HepG2 (cell line): ENCODE measurements at regions not wholly inside any gene's neighbourhood (a gene's known extent, or its start where the extent isn't known, plus 50 kb on each side); places are given as distances from the start of the nearest gene placed in this dataset.

ENCODE experiments used
- ATAC-seq: fragments of 200-7000 bp; cut with Tn5 transposase; 3 replicates; pipeline ENCODE4 v1.9.1; 2020; ENCODE audit warnings: mild to moderate bottlenecking, moderate library complexity
- BruUV-seq: library from RNA; stranded (reverse); fragments of 400-500 nt; replicated peaks from 2 replicates; lab custom pipeline; 2021; lab: Mats Ljungman, UMichigan
- CTCF ChIA-PET: fragments of 300-600 bp; formaldehyde crosslinking; extraction: SDS; loops from one replicate; lab custom pipeline; 2021; ENCODE audit warnings: low total read pairs, inconsistent platforms, low intra/inter-chr PET ratio; lab: Yijun Ruan, JAX
- POLR2A ChIA-PET: fragments of 350-600 bp; sonication (Branson Sonifier 250); formaldehyde crosslinking; loops from one replicate; lab custom pipeline; 2020; ENCODE audit warnings: antibody characterized with exemption, inconsistent platforms; lab: Yijun Ruan, JAX
- DNase-seq: peaks from one replicate; pipeline ENCODE4 v3.0.0-alpha.2; 2015; ENCODE audit warnings: low spot score
- FAIRE-seq: peaks from 3 replicates; lab custom pipeline; 2011; peaks lifted over from hg19 to GRCh38; lab: Jason Lieb, UNC
- H2AFZ ChIP-seq: one replicate; pipeline ENCODE4 v1.6.1; 2011; ENCODE audit warnings: low read length, inconsistent platforms
- H3K27ac ChIP-seq: fragments of 300-600 bp; 3 replicates; pipeline ENCODE4 v1.8.0; 2011; ENCODE audit warnings: mixed run types, mild to moderate bottlenecking, mixed read lengths, low read length, inconsistent platforms; ENCODE audit not compliant: insufficient read depth; ENCODE audit errors: extremely low read length
- H3K27me3 ChIP-seq, 2 experiments: fragments of 200-600 bp in 1 of 2; 2 replicates in 1 of 2; 3 replicates in 1 of 2; pipeline versions ENCODE4 v1.6.0 to v1.8.0; 2011; ENCODE audit warnings: low read length in 2 of 2, mild to moderate bottlenecking in 2 of 2, moderate library complexity in 2 of 2, inconsistent platforms in 1 of 2; ENCODE audit not compliant: insufficient read depth in 2 of 2, control insufficient read depth in 1 of 2
- H3K36me3 ChIP-seq, 2 experiments: fragments of 200-600 bp in 1 of 2; replicated peaks in 1 of 2; 2 replicates in 1 of 2; 3 replicates in 1 of 2; pipeline versions ENCODE4 v1.5.1 to v1.8.0; 2011; ENCODE audit warnings: low read length in 2 of 2, inconsistent platforms in 1 of 2; ENCODE audit not compliant: insufficient read depth in 2 of 2, control insufficient read depth in 1 of 2
- H3K4me1 ChIP-seq: 2 replicates; pipeline ENCODE4 v1.5.1; 2012; ENCODE audit warnings: low read length, inconsistent platforms; ENCODE audit not compliant: insufficient read depth
- H3K4me2 ChIP-seq: 2 replicates; pipeline ENCODE4 v1.6.0; 2011; ENCODE audit warnings: low read depth, low read length, inconsistent platforms
- H3K4me3 ChIP-seq, 3 experiments: fragments of 200-600 bp in 1 of 3; sonication (generic), shearing (Covaris generic) in 1 of 3; replicated peaks in 1 of 3; 2 replicates each; pipeline ENCODE4 v1.5.1; 2011 to 2016; ENCODE audit warnings: low read length in 3 of 3, inconsistent platforms in 2 of 3, low read depth in 2 of 3, mild to moderate bottlenecking in 2 of 3, control low read depth in 1 of 3, mixed read lengths in 1 of 3; ENCODE audit not compliant: insufficient read depth in 1 of 3
- H3K79me2 ChIP-seq: one replicate; pipeline ENCODE4 v1.6.1; 2011; ENCODE audit warnings: low read length, inconsistent platforms; ENCODE audit not compliant: insufficient read depth
- H3K9ac ChIP-seq: 2 replicates; pipeline ENCODE4 v1.6.0; 2011; ENCODE audit warnings: mild to moderate bottlenecking, low read depth, low read length, inconsistent platforms; ENCODE audit not compliant: insufficient read depth
- H3K9me3 ChIP-seq: 2 replicates; pipeline ENCODE4 v1.5.1; 2012; ENCODE audit warnings: mild to moderate bottlenecking, low read length
- H4K20me1 ChIP-seq: 2 replicates; pipeline ENCODE4 v1.6.0; 2011; ENCODE audit warnings: inconsistent platforms, mild to moderate bottlenecking, low read length, moderate library complexity; ENCODE audit not compliant: insufficient read depth
- ADNP ChIP-seq: sonication (generic); formaldehyde crosslinking; IDR thresholded peaks from 2 replicates; pipeline ENCODE4 v1.4.0; 2020; ENCODE audit warnings: missing genetic modification reagents
- CAMTA2 ChIP-seq: sonication (generic); formaldehyde crosslinking; IDR thresholded peaks from 2 replicates; pipeline ENCODE4 v1.4.0; 2020; ENCODE audit warnings: mild to moderate bottlenecking, missing genetic modification reagents, borderline replicate concordance
- EED ChIP-seq: sonication (generic); formaldehyde crosslinking; IDR thresholded peaks from 2 replicates; pipeline ENCODE4 v1.5.0; 2020; ENCODE audit warnings: mild to moderate bottlenecking, missing genetic modification reagents
- GABPA ChIP-seq, 2 experiments: IDR thresholded peaks; 2 replicates each; pipeline ENCODE4 v1.6.1; 2011 to 2016; ENCODE audit warnings: low read depth in 2 of 2, low read length in 1 of 2, missing biosample characterization in 1 of 2, missing genetic modification characterization in 1 of 2
- GATAD1 ChIP-seq: IDR thresholded peaks from 2 replicates; pipeline ENCODE4 v1.6.1; 2016; ENCODE audit warnings: missing genetic modification reagents, missing compliant biosample characterization
- JDP2 ChIP-seq: sonication (generic); formaldehyde crosslinking; IDR thresholded peaks from 2 replicates; pipeline ENCODE4 v1.8.1; 2022; ENCODE audit warnings: missing genetic modification reagents, borderline replicate concordance
- MLLT10 ChIP-seq: sonication (generic); formaldehyde crosslinking; IDR thresholded peaks from 2 replicates; pipeline ENCODE4 v1.4.0; 2020; ENCODE audit warnings: missing genetic modification reagents
- MTA1 ChIP-seq: sonication (generic); formaldehyde crosslinking; IDR thresholded peaks from 2 replicates; pipeline ENCODE4 v1.4.0; 2020; ENCODE audit warnings: missing genetic modification reagents, mild to moderate bottlenecking, borderline replicate concordance
- NR2F6 ChIP-seq, 2 experiments: IDR thresholded peaks; 2 replicates each; pipeline ENCODE4 v1.6.1; 2016; ENCODE audit warnings: antibody characterized with exemption in 1 of 2, mild to moderate bottlenecking in 1 of 2
- TOPORS ChIP-seq: sonication (generic); formaldehyde crosslinking; IDR thresholded peaks from 2 replicates; pipeline ENCODE4 v1.8.0; 2023; ENCODE audit warnings: mild to moderate bottlenecking, missing genetic modification reagents
- ZNF12 ChIP-seq: sonication (generic); formaldehyde crosslinking; IDR thresholded peaks from 2 replicates; pipeline ENCODE4 v1.5.0; 2020; ENCODE audit warnings: missing genetic modification reagents
- ZNF407 ChIP-seq: sonication (generic); formaldehyde crosslinking; IDR thresholded peaks from one replicate; pipeline ENCODE4 v1.5.1; 2020; ENCODE audit warnings: mild to moderate bottlenecking, missing genetic modification reagents; ENCODE audit errors: not compliant biosample characterization
- ZNF746 ChIP-seq: sonication (generic); formaldehyde crosslinking; IDR thresholded peaks from 2 replicates; pipeline ENCODE4 v1.8.0; 2022; ENCODE audit warnings: mild to moderate bottlenecking, missing genetic modification reagents
- WGBS: methylation state at CpG from one replicate; pipeline ENCODE4 v1.1.6; 2017; ENCODE audit warnings: low lambda C conversion rate; 5-methylcytosine and 5-hydroxymethylcytosine counted together
- in situ Hi-C: cut with HindIII; loops from 2 replicates; pipeline ENCODE4 v1.10.0; 2017; ENCODE audit warnings: low pct_unique_long_range_greater_than_20kb; ENCODE audit not compliant: extremely low pct_ligation_motif_present
- intact Hi-C: fragments of 100-400 bp; cut with micrococcal nuclease; formaldehyde crosslinking; loops from one replicate; pipeline ENCODE4 v1.10.0; 2022; ENCODE audit not compliant: unreplicated experiment
- TF ChIP-seq, protein P1 (sequence below): sonication (generic); formaldehyde crosslinking; IDR thresholded peaks from 2 replicates; pipeline ENCODE4 v1.5.1; 2020; ENCODE audit warnings: missing genetic modification reagents, mild to moderate bottlenecking, borderline replicate concordance
- TF ChIP-seq, protein P2 (sequence below): sonication (generic); formaldehyde crosslinking; IDR thresholded peaks from 2 replicates; pipeline ENCODE4 v1.4.0; 2020; ENCODE audit warnings: mild to moderate bottlenecking, missing genetic modification reagents, borderline replicate concordance

DNA sequence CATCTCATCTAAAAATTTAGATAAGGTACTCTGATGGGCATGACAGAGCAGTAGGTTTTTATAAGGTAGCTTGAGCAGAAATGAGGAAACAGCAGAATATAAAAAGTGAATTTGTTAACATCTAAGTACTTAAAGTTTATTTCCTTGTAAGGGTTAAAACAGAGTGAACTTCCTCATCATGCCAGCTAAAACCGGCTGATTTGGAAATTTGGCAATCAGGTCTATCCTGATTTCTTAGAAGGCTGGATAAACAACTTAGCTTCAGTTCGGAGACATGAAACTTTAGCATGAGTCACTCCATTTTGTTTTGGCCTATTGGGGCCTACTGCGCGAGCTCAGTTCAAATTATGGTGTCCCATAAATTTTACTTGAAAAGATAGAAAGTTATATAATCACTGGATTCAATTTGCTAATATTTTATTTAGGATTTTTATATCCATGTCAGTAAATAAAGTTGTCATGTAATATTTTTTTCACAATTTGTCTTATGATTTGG, 241.6 kb upstream of the RORB start:
- Histone ChIP-seq H2AFZ (no peak overlapping the region), H3K9me3 (no peaks in the 10 kb centered on the region), H3K4me1 (no peaks in the 10 kb centered on the region), H3K27ac (no peak overlapping the region), H3K4me3 (no peak overlapping the region), H3K9ac (no peak overlapping the region), H3K36me3 (no peaks in the 10 kb centered on the region), H3K4me2 (no peak overlapping the region), H3K79me2 (no peaks in the 10 kb centered on the region), H3K27me3 (no peaks in the 10 kb centered on the region), H4K20me1 (no peaks in the 10 kb centered on the region)
- FAIRE-seq, result no peak
- 0% methylated on average over 4 of the region's 4 CpGs for WGBS
- ChIA-PET POLR2A (no interaction called here), CTCF (no interaction called here)
- intact Hi-C loops (no loop called here), in situ Hi-C loops (no loop called here)
- BruUV-seq, result no TSS peak
- no peak for ATAC-seq
- no peak for DNase-seq
- no peak for TF ChIP-seq CAMTA2
- TF ChIP-seq NR2F6 (IDR thresholded peaks at IDR 0.05), result no peak
- TF ChIP-seq NR2F6 (CRISPR knock-in tag; IDR thresholded peaks at IDR 0.05), result no peak
- TF ChIP-seq ZNF407, result no peak
- no peak for TF ChIP-seq GABPA (IDR thresholded peaks at IDR 0.05; ENCODE audit: low read depth, low read length)
- no peak for TF ChIP-seq GABPA (CRISPR knock-in tag; IDR thresholded peaks at IDR 0.05; ENCODE audit: low read depth)
- no peak for TF ChIP-seq GATAD1 (CRISPR knock-in tag)
- TF ChIP-seq JDP2, result no peak
- TF ChIP-seq EED (CRISPR knock-in tag), result no peak
- no peak for TF ChIP-seq ADNP (CRISPR knock-in tag)
- TF ChIP-seq, protein P1, sequence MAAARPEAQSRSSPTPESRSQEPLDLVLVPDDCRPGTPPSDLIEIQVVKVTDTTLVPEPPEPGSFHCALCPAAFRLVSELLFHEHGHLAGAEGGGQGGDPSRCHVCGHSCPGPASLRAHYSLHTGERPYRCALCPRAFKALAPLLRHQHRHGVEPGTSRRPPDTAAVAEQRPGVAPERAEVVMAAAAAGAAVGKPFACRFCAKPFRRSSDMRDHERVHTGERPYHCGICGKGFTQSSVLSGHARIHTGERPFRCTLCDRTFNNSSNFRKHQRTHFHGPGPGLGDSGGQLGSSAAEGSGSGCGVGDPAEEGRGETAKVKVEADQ (CRISPR knock-in tag), result no peak
- no peak for TF ChIP-seq ZNF746 (CRISPR knock-in tag)
- no peak for TF ChIP-seq TOPORS
- no peak for TF ChIP-seq ZNF12
- no peak for TF ChIP-seq MTA1 (CRISPR knock-in tag)
- TF ChIP-seq, protein P2, sequence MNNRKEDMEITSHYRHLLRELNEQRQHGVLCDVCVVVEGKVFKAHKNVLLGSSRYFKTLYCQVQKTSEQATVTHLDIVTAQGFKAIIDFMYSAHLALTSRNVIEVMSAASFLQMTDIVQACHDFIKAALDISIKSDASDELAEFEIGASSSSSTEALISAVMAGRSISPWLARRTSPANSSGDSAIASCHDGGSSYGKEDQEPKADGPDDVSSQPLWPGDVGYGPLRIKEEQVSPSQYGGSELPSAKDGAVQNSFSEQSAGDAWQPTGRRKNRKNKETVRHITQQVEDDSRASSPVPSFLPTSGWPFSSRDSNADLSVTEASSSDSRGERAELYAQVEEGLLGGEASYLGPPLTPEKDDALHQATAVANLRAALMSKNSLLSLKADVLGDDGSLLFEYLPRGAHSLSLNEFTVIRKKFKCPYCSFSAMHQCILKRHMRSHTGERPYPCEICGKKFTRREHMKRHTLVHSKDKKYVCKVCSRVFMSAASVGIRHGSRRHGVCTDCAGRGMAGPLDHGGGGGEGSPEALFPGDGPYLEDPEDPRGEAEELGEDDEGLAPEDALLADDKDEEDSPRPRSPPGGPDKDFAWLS (CRISPR knock-in tag), result no peak
- TF ChIP-seq MLLT10 (CRISPR knock-in tag), result no peak
